K562 (cell line): ENCODE measurements at regions not wholly inside any gene's neighbourhood (a gene's known extent, or its start where the extent isn't known, plus 50 kb on each side); places are given as distances from the start of the nearest gene placed in this dataset.

Source experiments
- ATAC-seq: fragments of 200-7000 bp; cut with Tn5 transposase; 3 replicates; pipeline ENCODE4 v1.9.1; 2020; ENCODE audit warnings: moderate library complexity
- BruUV-seq: library from RNA; stranded (reverse); fragments of 400-500 nt; replicated peaks from 2 replicates; lab custom pipeline; 2021; lab: Mats Ljungman, UMichigan
- CTCF ChIA-PET: fragments of 300-600 bp; formaldehyde crosslinking; extraction: SDS; loops from one replicate; lab custom pipeline; 2021; ENCODE audit warnings: low intra/inter-chr PET ratio; lab: Yijun Ruan, JAX
- POLR2A ChIA-PET: fragments of 300-600, 350-650 bp; sonication (Branson Sonifier 250); formaldehyde crosslinking; extraction: SDS; loops from one replicate; lab custom pipeline; 2021; ENCODE audit warnings: antibody characterized with exemption, inconsistent platforms; lab: Yijun Ruan, JAX
- DNase-seq, 4 experiments: peaks; one replicate each; pipeline versions ENCODE4 v3.0.0 to v3.0.0-alpha.2; 2011 to 2018; ENCODE audit warnings: low spot score in 3 of 4, mixed read lengths in 3 of 4; ENCODE audit errors: extremely low read depth in 1 of 4
- FAIRE-seq: peaks from 2 replicates; lab custom pipeline; 2011; peaks lifted over from hg19 to GRCh38; lab: Jason Lieb, UNC
- H2AFZ ChIP-seq: 2 replicates; pipeline ENCODE4 v1.6.0; 2011; ENCODE audit warnings: low read depth, low read length, control low read depth, inconsistent platforms
- H3K27ac ChIP-seq: fragments of 200-600 bp; 3 replicates; pipeline ENCODE4 v1.8.0; 2011; ENCODE audit warnings: low read depth, mild to moderate bottlenecking, control low read depth, inconsistent platforms, low read length, moderate library complexity, mixed read lengths; ENCODE audit errors: extremely low read depth
- H3K27me3 ChIP-seq, 2 experiments: fragments of 300-600 bp in 1 of 2; 2 replicates in 1 of 2; 3 replicates in 1 of 2; pipeline versions ENCODE4 v1.6.0 to v1.8.0; 2011; ENCODE audit warnings: inconsistent platforms in 2 of 2, low read length in 2 of 2, mild to moderate bottlenecking in 1 of 2, mixed read lengths in 1 of 2, moderate library complexity in 1 of 2; ENCODE audit not compliant: control insufficient read depth in 2 of 2, insufficient read depth in 2 of 2
- H3K36me3 ChIP-seq: fragments of 300-600 bp; 3 replicates; pipeline ENCODE4 v1.8.0; 2011; ENCODE audit warnings: mild to moderate bottlenecking, low read length, inconsistent platforms; ENCODE audit not compliant: control insufficient read depth, insufficient read depth
- H3K4me1 ChIP-seq, 2 experiments: fragments of 200-600 bp in 1 of 2; replicated peaks in 1 of 2; 2 replicates in 1 of 2; 3 replicates in 1 of 2; pipeline versions ENCODE4 v1.5.1 to v1.8.0; 2011; ENCODE audit warnings: inconsistent platforms in 2 of 2, low read length in 2 of 2, mild to moderate bottlenecking in 1 of 2, mixed read lengths in 1 of 2, moderate library complexity in 1 of 2; ENCODE audit not compliant: control insufficient read depth in 2 of 2, insufficient read depth in 2 of 2
- H3K4me2 ChIP-seq: 2 replicates; pipeline ENCODE4 v1.6.1; 2011; ENCODE audit warnings: low read length, control low read depth, inconsistent platforms, mixed read lengths; ENCODE audit not compliant: insufficient read depth
- H3K4me3 ChIP-seq: fragments of 200-600 bp; sonication (generic), shearing (Covaris generic); 2 replicates; pipeline ENCODE4 v1.5.1; 2016; ENCODE audit warnings: control low read depth, inconsistent platforms
- H3K79me2 ChIP-seq: fragments of 200-600 bp; 3 replicates; pipeline ENCODE4 v1.8.0; 2011; ENCODE audit warnings: low read length, inconsistent platforms; ENCODE audit not compliant: control insufficient read depth, insufficient read depth
- H3K9ac ChIP-seq, 2 experiments: 2 replicates each; pipeline versions ENCODE4 v1.6.0 to v1.6.1; 2011; ENCODE audit warnings: low read depth in 2 of 2, low read length in 2 of 2, control low read depth in 1 of 2, inconsistent platforms in 1 of 2, mild to moderate bottlenecking in 1 of 2, mixed read lengths in 1 of 2; ENCODE audit not compliant: insufficient read depth in 1 of 2
- H3K9me1 ChIP-seq: one replicate; pipeline ENCODE4 v1.6.0; 2011; ENCODE audit warnings: inconsistent platforms, mild to moderate bottlenecking, low read length, moderate library complexity; ENCODE audit not compliant: control insufficient read depth, insufficient read depth
- H3K9me3 ChIP-seq: replicated peaks from 2 replicates; pipeline ENCODE4 v1.5.1; 2011; ENCODE audit warnings: low read depth, low read length, inconsistent platforms; ENCODE audit not compliant: control insufficient read depth, insufficient read depth
- H4K20me1 ChIP-seq: replicated peaks from 2 replicates; pipeline ENCODE4 v1.6.1; 2011; ENCODE audit warnings: low read length, inconsistent platforms, mixed read lengths; ENCODE audit not compliant: control insufficient read depth, insufficient read depth
- CHD1 ChIP-seq: fragments of 200-600 bp; sonication (generic); IDR thresholded peaks from one replicate; pipeline ENCODE4 v1.6.1; 2012; ENCODE audit warnings: mild to moderate bottlenecking, moderate library complexity, low read length, inconsistent platforms
- HMGXB4 ChIP-seq: sonication (generic); formaldehyde crosslinking; IDR thresholded peaks from 2 replicates; pipeline ENCODE4 v1.8.1; 2023; ENCODE audit warnings: mild to moderate bottlenecking, missing genetic modification reagents
- HNRNPH1 ChIP-seq: fragments of 200-400 bp; formaldehyde crosslinking; optimal IDR thresholded peaks from 2 replicates; pipeline ENCODE3; 2017; ENCODE audit warnings: low read depth, mild to moderate bottlenecking, low read length, moderate library complexity
- KLF13 ChIP-seq: fragments of 450-650 bp; IDR thresholded peaks from 2 replicates; pipeline ENCODE4 v1.6.1; 2016; ENCODE audit warnings: missing genetic modification characterization, low read depth, mild to moderate bottlenecking, missing compliant biosample characterization, moderate library complexity, borderline replicate concordance
- MIER1 ChIP-seq: fragments of 450-650 bp; IDR thresholded peaks from 2 replicates; pipeline ENCODE4 v1.6.1; 2016; ENCODE audit warnings: antibody characterized with exemption, mild to moderate bottlenecking, low read depth
- NFIX ChIP-seq: fragments of 250-450 bp; sonication (Bioruptor Pico); IDR thresholded peaks from 2 replicates; pipeline ENCODE4 v1.4.0; 2020; ENCODE audit warnings: low read depth, mild to moderate bottlenecking, moderate library complexity
- POLR3G ChIP-seq: IDR thresholded peaks from 2 replicates; pipeline ENCODE4 v1.6.1; 2011; ENCODE audit not compliant: insufficient read length, insufficient replicate concordance; ENCODE audit errors: extremely low read depth
- ZNF408 ChIP-seq: fragments of 250-450 bp; sonication (Bioruptor Pico); IDR thresholded peaks from 2 replicates; pipeline ENCODE4 v1.4.0; 2020; ENCODE audit warnings: low read depth, mild to moderate bottlenecking, moderate library complexity
- ZNF695 ChIP-seq: fragments of 450-650 bp; formaldehyde crosslinking; IDR thresholded peaks from 2 replicates; pipeline ENCODE4 v1.4.0; 2020; ENCODE audit warnings: mild to moderate bottlenecking, moderate library complexity
- WGBS: fragments of 100-300 bp; shearing (Covaris generic); methylation state at CpG from one replicate; pipeline ENCODE4 v1.1.6; 2016; ENCODE audit warnings: low coverage, mixed read lengths; ENCODE audit not compliant: insufficient coverage; ENCODE audit errors: missing lambda C conversion rate; 5-methylcytosine and 5-hydroxymethylcytosine counted together
- in situ Hi-C: fragments of 300-500 bp; cut with MboI; formaldehyde crosslinking; loops from 4 replicates; pipeline ENCODE4 v1.15.0; 2018; ENCODE audit warnings: inconsistent platforms, mixed read lengths
- intact Hi-C: fragments of 100-400 bp; cut with micrococcal nuclease; formaldehyde crosslinking; loops from 2 replicates; pipeline ENCODE4 v1.14.2; 2022
- TF ChIP-seq, protein P1 (sequence below): IDR thresholded peaks from 3 replicates; pipeline ENCODE4 v1.6.1; 2011; ENCODE audit warnings: borderline replicate concordance, mild to moderate bottlenecking, moderate library complexity; ENCODE audit not compliant: insufficient read length; ENCODE audit errors: extremely low read depth

DNA sequence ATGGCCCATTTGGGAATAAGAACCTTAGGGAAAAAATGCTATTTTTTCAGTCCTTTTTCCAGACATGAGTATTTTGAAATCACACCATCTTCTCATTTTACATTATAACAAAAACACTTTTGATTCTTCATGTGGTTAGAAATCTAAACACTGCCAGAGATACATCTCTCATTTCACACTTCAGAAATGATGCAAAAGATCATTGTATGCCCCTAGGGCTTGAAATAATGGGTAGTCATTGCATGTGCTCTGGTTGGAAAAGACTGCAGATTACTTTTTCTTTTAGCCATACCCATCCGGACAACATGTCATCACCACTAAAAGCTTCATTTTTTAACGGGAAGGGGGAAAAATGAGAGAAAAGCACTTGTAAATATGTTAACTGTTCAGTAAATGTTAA is 1152.2 kb upstream of the ADGRL4 start (continued):
- TF ChIP-seq NFIX (CRISPR knock-in tag) = no peak
- TF ChIP-seq HMGXB4 (CRISPR knock-in tag) = no peak
- no peak for TF ChIP-seq KLF13 (tag)
- TF ChIP-seq, all 486 proteins: peak for 0

DNA sequence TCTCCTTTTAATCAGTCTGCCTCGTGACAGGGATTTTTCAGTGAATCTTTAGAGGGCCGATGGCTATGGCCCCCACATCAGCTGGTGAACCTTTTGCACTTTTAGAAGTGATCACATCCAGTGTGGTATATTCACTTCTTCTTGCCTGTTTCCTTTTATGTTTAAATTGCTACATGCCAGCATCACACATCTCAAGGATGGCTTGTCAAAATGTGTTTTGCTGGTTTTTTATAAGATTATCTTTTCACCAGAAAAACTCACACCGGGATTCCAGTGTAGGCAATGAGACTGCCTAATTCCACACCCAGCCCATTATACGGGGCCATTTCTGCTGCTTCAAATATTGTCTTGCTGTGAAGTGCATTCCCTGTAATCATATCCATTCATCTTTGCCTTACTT is 1151.7 kb upstream of the ADGRL4 start:
- intact Hi-C loops = no loop called here
- H3K4me1 ChIP-seq = no peaks in the 10 kb centered on the region
- no peaks in the 10 kb centered on the region for H3K9me3 ChIP-seq
- 0% methylated on average over 4 of the region's 4 CpGs for WGBS
- DNase-seq = no peak
- H3K79me2 ChIP-seq = no peaks in the 10 kb centered on the region
- H2AFZ ChIP-seq = no peak overlapping the region
- no peak for ATAC-seq
- CTCF ChIA-PET = no interaction called here
- H3K36me3 ChIP-seq = no peaks in the 10 kb centered on the region
- no TSS peak for BruUV-seq
- H3K4me3 ChIP-seq = no peak overlapping the region
- no peak for FAIRE-seq
- H4K20me1 ChIP-seq = no peaks in the 10 kb centered on the region
- POLR2A ChIA-PET = no interaction called here
- TF ChIP-seq ZNF408 (CRISPR knock-in tag) (no peak), ZNF695 (CRISPR knock-in tag) (no peak), HNRNPH1 (no peak), HMGXB4 (CRISPR knock-in tag) (no peak), MIER1 (no peak), CHD1 (no peak), POLR3G (no peak)
- TF ChIP-seq, protein P1, sequence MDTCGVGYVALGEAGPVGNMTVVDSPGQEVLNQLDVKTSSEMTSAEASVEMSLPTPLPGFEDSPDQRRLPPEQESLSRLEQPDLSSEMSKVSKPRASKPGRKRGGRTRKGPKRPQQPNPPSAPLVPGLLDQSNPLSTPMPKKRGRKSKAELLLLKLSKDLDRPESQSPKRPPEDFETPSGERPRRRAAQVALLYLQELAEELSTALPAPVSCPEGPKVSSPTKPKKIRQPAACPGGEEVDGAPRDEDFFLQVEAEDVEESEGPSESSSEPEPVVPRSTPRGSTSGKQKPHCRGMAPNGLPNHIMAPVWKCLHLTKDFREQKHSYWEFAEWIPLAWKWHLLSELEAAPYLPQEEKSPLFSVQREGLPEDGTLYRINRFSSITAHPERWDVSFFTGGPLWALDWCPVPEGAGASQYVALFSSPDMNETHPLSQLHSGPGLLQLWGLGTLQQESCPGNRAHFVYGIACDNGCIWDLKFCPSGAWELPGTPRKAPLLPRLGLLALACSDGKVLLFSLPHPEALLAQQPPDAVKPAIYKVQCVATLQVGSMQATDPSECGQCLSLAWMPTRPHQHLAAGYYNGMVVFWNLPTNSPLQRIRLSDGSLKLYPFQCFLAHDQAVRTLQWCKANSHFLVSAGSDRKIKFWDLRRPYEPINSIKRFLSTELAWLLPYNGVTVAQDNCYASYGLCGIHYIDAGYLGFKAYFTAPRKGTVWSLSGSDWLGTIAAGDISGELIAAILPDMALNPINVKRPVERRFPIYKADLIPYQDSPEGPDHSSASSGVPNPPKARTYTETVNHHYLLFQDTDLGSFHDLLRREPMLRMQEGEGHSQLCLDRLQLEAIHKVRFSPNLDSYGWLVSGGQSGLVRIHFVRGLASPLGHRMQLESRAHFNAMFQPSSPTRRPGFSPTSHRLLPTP = no peak
- TF ChIP-seq, all 486 proteins: peak for 0
- H3K27me3 ChIP-seq = no peaks in the 10 kb centered on the region
- H3K4me2 ChIP-seq = no peak overlapping the region
- no peak overlapping the region for H3K9ac ChIP-seq
- in situ Hi-C loops = no loop called here
- H3K27ac ChIP-seq = no peak overlapping the region
- no peaks in the 10 kb centered on the region for H3K9me1 ChIP-seq
